A673 (cell line): ENCODE measurements at regions not wholly inside any gene's neighbourhood (a gene's known extent, or its start where the extent isn't known, plus 50 kb on each side); places are given as distances from the start of the nearest gene placed in this dataset.
"Not testable (repeated sequence)": the region's sequence is repeated elsewhere in the genome, so short reads cannot be mapped to it uniquely, and the experiment has no call there.

Experiments
- BruUV-seq: library from RNA; stranded (reverse); fragments of 400-500 nt; replicated peaks from 2 replicates; lab custom pipeline; 2021; lab: Mats Ljungman, UMichigan
- CTCF ChIA-PET: fragments of 300-600 bp; sonication (Branson Sonifier 250); formaldehyde crosslinking; loops from one replicate; lab custom pipeline; 2022; ENCODE audit warnings: antibody characterized with exemption; lab: Charles Lee
- POLR2A ChIA-PET: fragments of 300-600 bp; sonication (Branson Sonifier 250); formaldehyde crosslinking; loops from one replicate; lab custom pipeline; 2022; ENCODE audit warnings: antibody characterized with exemption; ENCODE audit not compliant: low non-redundant PET; lab: Charles Lee
- DNase-seq: peaks from one replicate; pipeline ENCODE4 v3.0.0-alpha.2; 2015; ENCODE audit warnings: low spot score
- H3K27ac ChIP-seq: fragments of 200-600 bp; sonication (generic); 2 replicates; pipeline ENCODE4 v1.5.1; 2016; ENCODE audit warnings: mixed run types, low read depth, mild to moderate bottlenecking, mixed read lengths, antibody characterized with exemption, low read length; ENCODE audit not compliant: poor library complexity, severe bottlenecking
- H3K27me3 ChIP-seq: fragments of 200-600 bp; sonication (generic); replicated peaks from 2 replicates; pipeline ENCODE4 v1.6.1; 2017; ENCODE audit warnings: mixed run types, low read depth, mild to moderate bottlenecking, mixed read lengths, antibody characterized with exemption, low read length; ENCODE audit not compliant: insufficient read depth, poor library complexity
- H3K36me3 ChIP-seq: fragments of 200-600 bp; sonication (generic); 2 replicates; pipeline ENCODE4 v1.6.1; 2016; ENCODE audit warnings: mixed run types, mild to moderate bottlenecking, mixed read lengths, antibody characterized with exemption, low read length; ENCODE audit not compliant: insufficient read depth, poor library complexity, severe bottlenecking
- H3K4me1 ChIP-seq: fragments of 200-600 bp; sonication (generic); 2 replicates; pipeline ENCODE4 v1.6.1; 2017; ENCODE audit warnings: mixed run types, mild to moderate bottlenecking, mixed read lengths, antibody characterized with exemption, low read length; ENCODE audit not compliant: insufficient read depth, poor library complexity, severe bottlenecking
- H3K4me3 ChIP-seq: fragments of 200-600 bp; sonication (generic); 2 replicates; pipeline ENCODE4 v1.5.1; 2016; ENCODE audit warnings: low read depth, mixed run types, mild to moderate bottlenecking, mixed read lengths, low read length; ENCODE audit not compliant: poor library complexity, severe bottlenecking
- H3K9me3 ChIP-seq: fragments of 200-600 bp; sonication (generic); 2 replicates; pipeline ENCODE4 v1.6.1; 2016; ENCODE audit warnings: mixed run types, low read depth, mild to moderate bottlenecking, mixed read lengths, antibody characterized with exemption, low read length; ENCODE audit not compliant: poor library complexity, severe bottlenecking
- EZH2 ChIP-seq: fragments of 200-600 bp; sonication (generic); IDR thresholded peaks from 2 replicates; pipeline ENCODE4 v1.6.1; 2017; ENCODE audit warnings: borderline replicate concordance, low read depth, mild to moderate bottlenecking, mixed read lengths, antibody characterized with exemption, low read length; ENCODE audit not compliant: poor library complexity, severe bottlenecking
- intact Hi-C: fragments of 100-400 bp; cut with micrococcal nuclease; formaldehyde crosslinking; loops from one replicate; pipeline ENCODE4 v1.10.0; 2022; ENCODE audit not compliant: unreplicated experiment
- TF ChIP-seq, protein P1 (sequence below): fragments of 300-800, 200-600 bp; sonication (generic); conservative IDR thresholded peaks from 2 replicates; pipeline ENCODE4 v1.5.1; 2017; ENCODE audit warnings: low read depth, mild to moderate bottlenecking, antibody characterized with exemption, low read length, moderate library complexity, mixed read lengths

DNA sequence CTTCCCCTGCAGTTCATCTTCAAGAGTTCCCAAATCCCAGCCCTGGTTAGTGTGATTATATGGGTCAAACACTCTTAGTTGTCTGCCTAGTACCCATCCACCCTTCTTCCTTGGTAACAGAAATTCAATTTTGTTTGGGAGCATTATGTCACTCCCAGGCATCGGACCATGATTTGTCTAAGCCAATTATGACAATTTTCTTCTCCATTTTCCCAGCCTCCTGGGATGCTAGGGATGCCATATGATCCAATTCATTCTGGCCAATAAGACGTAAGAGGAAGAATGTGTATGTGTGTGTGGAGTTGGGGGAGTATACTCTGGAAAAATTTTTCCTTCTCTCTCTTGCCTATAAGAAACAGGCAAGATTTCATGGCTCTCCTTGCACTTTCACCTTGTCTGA is 465.9 kb downstream of the MID1IP1 start:
- no peaks in the 10 kb centered on the region for H3K9me3 ChIP-seq
- H3K4me3 ChIP-seq: no peak overlapping the region
- H3K36me3 ChIP-seq: no peaks in the 10 kb centered on the region
- DNase-seq: no peak
- TF ChIP-seq, protein P1, sequence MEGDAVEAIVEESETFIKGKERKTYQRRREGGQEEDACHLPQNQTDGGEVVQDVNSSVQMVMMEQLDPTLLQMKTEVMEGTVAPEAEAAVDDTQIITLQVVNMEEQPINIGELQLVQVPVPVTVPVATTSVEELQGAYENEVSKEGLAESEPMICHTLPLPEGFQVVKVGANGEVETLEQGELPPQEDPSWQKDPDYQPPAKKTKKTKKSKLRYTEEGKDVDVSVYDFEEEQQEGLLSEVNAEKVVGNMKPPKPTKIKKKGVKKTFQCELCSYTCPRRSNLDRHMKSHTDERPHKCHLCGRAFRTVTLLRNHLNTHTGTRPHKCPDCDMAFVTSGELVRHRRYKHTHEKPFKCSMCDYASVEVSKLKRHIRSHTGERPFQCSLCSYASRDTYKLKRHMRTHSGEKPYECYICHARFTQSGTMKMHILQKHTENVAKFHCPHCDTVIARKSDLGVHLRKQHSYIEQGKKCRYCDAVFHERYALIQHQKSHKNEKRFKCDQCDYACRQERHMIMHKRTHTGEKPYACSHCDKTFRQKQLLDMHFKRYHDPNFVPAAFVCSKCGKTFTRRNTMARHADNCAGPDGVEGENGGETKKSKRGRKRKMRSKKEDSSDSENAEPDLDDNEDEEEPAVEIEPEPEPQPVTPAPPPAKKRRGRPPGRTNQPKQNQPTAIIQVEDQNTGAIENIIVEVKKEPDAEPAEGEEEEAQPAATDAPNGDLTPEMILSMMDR: no peak
- no peak for TF ChIP-seq EZH2
- H3K4me1 ChIP-seq: no peaks in the 10 kb centered on the region
- ChIA-PET POLR2A (no interaction called here), CTCF (no interaction called here)
- H3K27ac ChIP-seq: no peak overlapping the region
- no peaks in the 10 kb centered on the region for H3K27me3 ChIP-seq
- no TSS peak for BruUV-seq
- intact Hi-C loops: no loop called here

DNA sequence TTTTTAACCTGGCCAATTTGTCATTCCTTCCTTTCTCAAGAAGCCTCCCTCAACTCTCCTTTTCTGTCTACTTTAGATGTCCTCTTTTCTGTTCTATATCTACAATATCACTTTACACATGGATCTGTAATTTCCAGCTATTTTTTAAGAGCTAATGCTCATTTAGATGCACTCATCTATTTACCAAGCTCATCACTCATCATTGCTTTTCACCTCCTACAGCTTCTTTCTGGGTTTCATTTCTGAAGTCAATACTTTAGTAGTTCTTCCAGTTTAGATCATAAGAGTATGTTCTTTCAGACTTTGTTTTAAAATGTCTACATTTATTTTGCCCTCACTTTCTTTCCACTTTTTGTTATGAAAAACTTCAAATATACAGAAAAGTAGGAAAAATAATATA is 466.9 kb downstream of the MID1IP1 start:
- H3K27ac ChIP-seq: no peak overlapping the region
- no peaks in the 10 kb centered on the region for H3K4me1 ChIP-seq
- no peaks in the 10 kb centered on the region for H3K27me3 ChIP-seq
- no peak for DNase-seq
- no peaks in the 10 kb centered on the region for H3K36me3 ChIP-seq
- ChIA-PET POLR2A (no interaction called here), CTCF (no interaction called here)
- H3K9me3 ChIP-seq: no peaks in the 10 kb centered on the region
- no peak for TF ChIP-seq EZH2
- TF ChIP-seq, protein P1: no peak
- intact Hi-C loops: no loop called here
- no peak overlapping the region for H3K4me3 ChIP-seq
- BruUV-seq: no TSS peak

DNA sequence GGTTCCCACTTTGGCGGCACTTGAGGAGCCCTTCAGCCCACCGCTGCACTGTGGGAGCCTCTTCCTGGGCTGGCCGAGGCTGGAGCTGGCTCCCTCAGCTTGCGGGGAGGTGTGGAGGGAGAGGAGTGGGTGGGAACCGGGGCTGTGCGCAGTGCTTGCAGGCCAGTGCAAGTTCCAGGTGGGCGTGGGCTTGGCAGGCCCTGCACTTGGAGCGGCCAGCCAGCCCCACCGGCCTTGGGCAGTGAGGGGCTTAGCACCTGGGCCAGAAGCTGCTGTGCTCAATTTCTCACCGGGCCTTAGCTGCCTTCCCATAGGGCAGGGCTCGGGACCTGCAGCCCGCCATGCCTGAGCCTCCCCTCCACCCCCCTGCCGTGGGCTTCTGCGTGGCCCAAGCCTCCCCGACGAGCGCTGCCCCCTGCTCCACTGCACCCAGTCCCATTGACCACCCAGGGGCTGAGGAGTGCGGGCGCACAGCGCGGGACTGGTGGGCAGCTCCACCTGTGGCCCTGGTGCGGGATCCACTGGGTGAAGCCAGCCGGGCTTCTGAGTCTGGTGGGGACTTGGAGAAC is 474.3 kb downstream of the MID1IP1 start:
- TF ChIP-seq EZH2: no peak
- TF ChIP-seq, protein P1: no peak
- Histone ChIP-seq H3K36me3 (no peaks in the 10 kb centered on the region), H3K27ac (no peak overlapping the region), H3K4me3 (no peak overlapping the region), H3K4me1 (no peaks in the 10 kb centered on the region), H3K27me3 (no peaks in the 10 kb centered on the region), H3K9me3 (no peaks in the 10 kb centered on the region)
- intact Hi-C loops: no loop called here
- ChIA-PET POLR2A (no interaction called here), CTCF (no interaction called here)
- no TSS peak for BruUV-seq
- no peak for DNase-seq

DNA sequence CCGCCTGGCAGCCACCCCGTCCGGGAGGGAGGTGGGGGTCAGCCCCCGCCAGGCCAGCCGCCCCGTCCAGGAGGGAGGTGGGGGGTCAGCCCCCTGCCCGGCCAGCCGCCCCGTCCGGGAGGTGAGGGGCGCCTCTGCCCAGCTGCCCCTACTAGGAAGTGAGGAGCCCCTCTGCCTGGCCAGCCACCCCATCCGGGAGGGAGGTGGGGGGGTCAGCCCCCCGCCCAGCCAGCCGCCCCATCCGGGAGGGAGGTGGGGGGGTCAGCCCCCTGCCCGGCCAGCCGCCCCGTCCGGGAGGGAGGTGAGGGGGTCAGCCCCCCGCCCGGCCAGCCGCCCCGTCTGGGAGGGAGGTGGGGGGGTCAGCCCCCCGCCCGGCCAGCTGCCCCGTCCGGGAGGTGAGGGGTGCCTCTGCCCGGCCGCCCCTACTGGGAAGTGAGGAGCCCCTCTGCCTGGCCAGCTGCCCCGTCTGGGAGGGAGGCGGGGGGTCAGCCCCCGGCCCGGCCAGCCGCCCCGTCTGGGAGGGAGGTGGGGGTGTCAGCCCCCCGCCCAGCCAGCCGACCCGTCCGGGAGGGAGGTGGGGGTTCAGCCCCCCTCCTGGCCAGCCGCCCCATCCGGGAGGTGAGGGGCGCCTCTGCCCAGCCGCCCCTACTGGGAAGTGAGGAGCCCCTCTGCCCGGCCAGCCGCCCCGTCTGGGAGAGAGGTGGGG is 476.6 kb downstream of the MID1IP1 start:
- intact Hi-C loops, H3K36me3 ChIP-seq, DNase-seq, H3K27me3 ChIP-seq, H3K4me3 ChIP-seq, H3K9me3 ChIP-seq, H3K27ac ChIP-seq, BruUV-seq, CTCF ChIA-PET, POLR2A ChIA-PET, H3K4me1 ChIP-seq: not testable (repeated sequence)
